PC-3 (cell line): ENCODE measurements at regions not wholly inside any gene's neighbourhood (a gene's known extent, or its start where the extent isn't known, plus 50 kb on each side); places are given as distances from the start of the nearest gene placed in this dataset.

Source experiments
- ATAC-seq: fragments of 200-7000 bp; cut with Tn5 transposase; 2 replicates; pipeline ENCODE4 v1.9.1; 2020; ENCODE audit warnings: mild to moderate bottlenecking, moderate library complexity
- BruUV-seq: library from RNA; stranded (reverse); fragments of 400-500 nt; replicated peaks from 2 replicates; lab custom pipeline; 2021; lab: Mats Ljungman, UMichigan
- CTCF ChIA-PET: fragments of 300-600 bp; sonication (Branson Sonifier 250); formaldehyde crosslinking; loops from one replicate; lab custom pipeline; 2022; ENCODE audit warnings: antibody characterized with exemption; lab: Charles Lee
- POLR2A ChIA-PET: fragments of 300-600 bp; sonication (Branson Sonifier 250); formaldehyde crosslinking; loops from one replicate; lab custom pipeline; 2022; ENCODE audit warnings: antibody characterized with exemption; ENCODE audit not compliant: unreplicated experiment; lab: Charles Lee
- DNase-seq: peaks from one replicate; pipeline ENCODE4 v3.0.0-alpha.2; 2015
- H2AFZ ChIP-seq: fragments of 300-600 bp; sonication (generic); 2 replicates; pipeline ENCODE4 v1.6.0; 2016; ENCODE audit warnings: antibody characterized with exemption, low read length
- H3F3A ChIP-seq: fragments of 300-600 bp; sonication (generic); one replicate; pipeline ENCODE4 v1.6.0; 2017; ENCODE audit warnings: antibody characterized with exemption, low read length, control low read depth, mild to moderate bottlenecking; ENCODE audit not compliant: unreplicated experiment
- H3K27ac ChIP-seq: fragments of 300-600 bp; sonication (generic); 2 replicates; pipeline ENCODE4 v1.5.1; 2016; ENCODE audit warnings: mild to moderate bottlenecking, low read length
- H3K27me3 ChIP-seq: fragments of 300-600 bp; sonication (generic); 2 replicates; pipeline ENCODE4 v1.6.1; 2016; ENCODE audit warnings: low read length, mixed read lengths
- H3K36me3 ChIP-seq: fragments of 300-600 bp; sonication (generic); 2 replicates; pipeline ENCODE4 v1.6.1; 2016; ENCODE audit warnings: low read depth, mixed run types, low read length, mixed read lengths
- H3K4me1 ChIP-seq: fragments of 300-600 bp; sonication (generic); 2 replicates; pipeline ENCODE4 v1.5.1; 2016; ENCODE audit warnings: low read length; ENCODE audit not compliant: insufficient read depth
- H3K4me2 ChIP-seq: fragments of 300-600 bp; sonication (generic); 2 replicates; pipeline ENCODE4 v1.6.0; 2016; ENCODE audit warnings: low read length
- H3K4me3 ChIP-seq: fragments of 300-600 bp; sonication (generic); 2 replicates; pipeline ENCODE4 v1.5.1; 2016; ENCODE audit warnings: mild to moderate bottlenecking, low read length, mixed read lengths
- H3K79me2 ChIP-seq: fragments of 300-600 bp; sonication (generic); 2 replicates; pipeline ENCODE4 v1.6.1; 2017; ENCODE audit warnings: low read length, mixed read lengths
- H3K9ac ChIP-seq: fragments of 300-600 bp; sonication (generic); 2 replicates; pipeline ENCODE4 v1.6.0; 2016; ENCODE audit warnings: mild to moderate bottlenecking, low read length
- H3K9me2 ChIP-seq: fragments of 300-600 bp; sonication (generic); replicated peaks from 2 replicates; pipeline ENCODE4 v1.6.1; 2016; ENCODE audit warnings: mixed run types, low read length, mixed read lengths
- H3K9me3 ChIP-seq: fragments of 300-600 bp; sonication (generic); 2 replicates; pipeline ENCODE4 v1.6.1; 2016; ENCODE audit warnings: low read length, mixed read lengths
- H4K20me1 ChIP-seq: fragments of 300-600 bp; sonication (generic); 2 replicates; pipeline ENCODE4 v1.6.1; 2016; ENCODE audit warnings: low read length, mixed read lengths
- EZH2 ChIP-seq: fragments of 300-600 bp; sonication (generic); IDR thresholded peaks from one replicate; pipeline ENCODE4 v1.6.1; 2017; ENCODE audit warnings: antibody characterized with exemption, mild to moderate bottlenecking, low read length; ENCODE audit not compliant: unreplicated experiment
- EZH2phosphoT487 ChIP-seq: fragments of 300-600 bp; sonication (generic); IDR thresholded peaks from 2 replicates; pipeline ENCODE4 v1.6.1; 2018; ENCODE audit warnings: mild to moderate bottlenecking, antibody characterized with exemption, low read length, borderline replicate concordance
- intact Hi-C: fragments of 100-400 bp; cut with micrococcal nuclease; formaldehyde crosslinking; loops from 2 replicates; pipeline ENCODE4 v1.9.0; 2023
- TF ChIP-seq, protein P1 (sequence below): fragments of 300-600 bp; sonication (generic); conservative IDR thresholded peaks from 2 replicates; pipeline ENCODE4 v1.5.1; 2017; ENCODE audit warnings: antibody characterized with exemption, low read depth, mild to moderate bottlenecking, low read length

DNA sequence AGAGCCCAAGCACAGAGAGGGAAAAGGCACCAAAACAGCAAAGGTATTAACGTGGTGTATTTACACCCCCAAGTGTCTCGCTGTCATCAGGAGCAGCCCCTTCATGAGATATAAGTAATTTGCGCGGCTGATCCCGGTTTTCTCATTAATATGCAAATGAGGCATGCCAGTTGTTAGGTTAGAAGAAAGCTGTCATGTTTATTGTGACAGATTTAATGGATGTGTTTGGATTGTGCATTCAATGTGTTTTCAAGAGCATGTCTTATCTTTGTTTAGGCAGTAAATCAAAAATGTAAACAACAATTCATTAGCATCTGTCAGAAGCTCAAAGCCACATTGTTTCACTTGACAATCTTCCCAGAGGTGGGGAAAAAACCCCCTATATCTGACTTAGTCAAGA lies 56.5 kb upstream of the CTBP2 start:
- no TSS peak for BruUV-seq
- no peak overlapping the region for H3K4me3 ChIP-seq
- no peaks in the 10 kb centered on the region for H4K20me1 ChIP-seq
- H3K36me3 ChIP-seq, result no peaks in the 10 kb centered on the region
- H3K9ac ChIP-seq, result no peak overlapping the region
- H3F3A ChIP-seq, result no peaks in the 10 kb centered on the region
- ChIA-PET CTCF (no interaction called here), POLR2A (no interaction called here)
- no peak for ATAC-seq
- no peak overlapping the region for H2AFZ ChIP-seq
- H3K9me3 ChIP-seq, result no peaks in the 10 kb centered on the region
- H3K4me1 ChIP-seq, result peaks cover 9% of the 10 kb centered on the region
- no peak overlapping the region for H3K27ac ChIP-seq
- TF ChIP-seq, protein P1, sequence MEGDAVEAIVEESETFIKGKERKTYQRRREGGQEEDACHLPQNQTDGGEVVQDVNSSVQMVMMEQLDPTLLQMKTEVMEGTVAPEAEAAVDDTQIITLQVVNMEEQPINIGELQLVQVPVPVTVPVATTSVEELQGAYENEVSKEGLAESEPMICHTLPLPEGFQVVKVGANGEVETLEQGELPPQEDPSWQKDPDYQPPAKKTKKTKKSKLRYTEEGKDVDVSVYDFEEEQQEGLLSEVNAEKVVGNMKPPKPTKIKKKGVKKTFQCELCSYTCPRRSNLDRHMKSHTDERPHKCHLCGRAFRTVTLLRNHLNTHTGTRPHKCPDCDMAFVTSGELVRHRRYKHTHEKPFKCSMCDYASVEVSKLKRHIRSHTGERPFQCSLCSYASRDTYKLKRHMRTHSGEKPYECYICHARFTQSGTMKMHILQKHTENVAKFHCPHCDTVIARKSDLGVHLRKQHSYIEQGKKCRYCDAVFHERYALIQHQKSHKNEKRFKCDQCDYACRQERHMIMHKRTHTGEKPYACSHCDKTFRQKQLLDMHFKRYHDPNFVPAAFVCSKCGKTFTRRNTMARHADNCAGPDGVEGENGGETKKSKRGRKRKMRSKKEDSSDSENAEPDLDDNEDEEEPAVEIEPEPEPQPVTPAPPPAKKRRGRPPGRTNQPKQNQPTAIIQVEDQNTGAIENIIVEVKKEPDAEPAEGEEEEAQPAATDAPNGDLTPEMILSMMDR, result no peak
- TF ChIP-seq EZH2 (no peak), EZH2phosphoT487 (no peak)
- H3K9me2 ChIP-seq, result no peaks in the 10 kb centered on the region
- DNase-seq, result no peak
- intact Hi-C loops, result no loop called here
- no peak overlapping the region for H3K4me2 ChIP-seq
- no peaks in the 10 kb centered on the region for H3K27me3 ChIP-seq
- H3K79me2 ChIP-seq, result no peaks in the 10 kb centered on the region

DNA sequence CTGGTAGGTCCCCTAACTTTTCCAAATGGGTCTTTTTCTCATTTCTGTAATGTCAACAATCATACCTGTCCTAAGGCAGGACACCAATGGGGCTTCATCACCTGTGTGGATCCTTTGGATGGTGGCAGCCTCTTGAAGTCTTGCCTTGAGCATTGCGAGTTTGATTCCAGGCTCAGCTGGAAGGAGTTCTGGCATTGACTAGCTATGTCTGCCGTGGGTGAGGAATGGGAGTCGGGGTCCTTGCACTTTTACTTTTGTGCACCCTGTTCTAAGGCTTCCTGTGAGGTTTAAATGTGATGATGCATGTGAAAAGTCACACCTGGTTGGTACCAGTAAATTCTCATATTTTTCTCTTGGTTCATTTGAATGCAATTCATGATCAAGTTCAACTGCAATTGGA lies 55.9 kb upstream of the CTBP2 start:
- no peak overlapping the region for H3K4me2 ChIP-seq
- TF ChIP-seq EZH2phosphoT487 (no peak), EZH2 (no peak)
- TF ChIP-seq, protein P1, result no peak
- H3K27me3 ChIP-seq, result no peaks in the 10 kb centered on the region
- no peak overlapping the region for H3K27ac ChIP-seq
- H3K4me1 ChIP-seq, result peaks cover 9% of the 10 kb centered on the region
- no peaks in the 10 kb centered on the region for H3K36me3 ChIP-seq
- no peaks in the 10 kb centered on the region for H4K20me1 ChIP-seq
- ATAC-seq, result no peak
- no peak overlapping the region for H2AFZ ChIP-seq
- H3K79me2 ChIP-seq, result no peaks in the 10 kb centered on the region
- CTCF ChIA-PET, result no interaction called here
- BruUV-seq, result no TSS peak
- intact Hi-C loops, result no loop called here
- H3K4me3 ChIP-seq, result no peak overlapping the region
- no peaks in the 10 kb centered on the region for H3K9me2 ChIP-seq
- H3F3A ChIP-seq, result no peaks in the 10 kb centered on the region
- no peak for DNase-seq
- no peaks in the 10 kb centered on the region for H3K9me3 ChIP-seq
- H3K9ac ChIP-seq, result no peak overlapping the region
- POLR2A ChIA-PET, result no interaction called here

DNA sequence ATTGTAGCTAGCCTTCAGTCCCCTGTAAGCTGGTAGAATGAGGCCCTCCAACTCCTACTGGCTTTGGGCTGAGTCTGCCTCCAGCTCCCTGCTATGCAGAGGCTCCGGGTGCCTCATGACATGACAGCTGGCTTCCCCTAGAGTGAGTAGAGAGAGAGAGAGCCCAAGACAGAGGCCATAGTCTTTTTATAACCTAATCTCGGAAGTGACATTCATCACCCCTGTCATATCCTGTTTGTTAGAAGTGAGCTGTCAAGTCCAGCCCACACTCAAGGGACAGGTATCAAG lies 53.9 kb upstream of the CTBP2 start:
- Histone ChIP-seq H3K9ac (no peak overlapping the region), H3K4me3 (no peak overlapping the region), H3K4me1 (peaks cover 9% of the 10 kb centered on the region), H3K79me2 (no peaks in the 10 kb centered on the region), H3K9me3 (no peaks in the 10 kb centered on the region), H3K4me2 (no peak overlapping the region), H3K9me2 (no peaks in the 10 kb centered on the region), H3F3A (no peaks in the 10 kb centered on the region), H2AFZ (no peak overlapping the region), H3K27ac (no peak overlapping the region), H3K36me3 (no peaks in the 10 kb centered on the region), H3K27me3 (no peaks in the 10 kb centered on the region), H4K20me1 (no peaks in the 10 kb centered on the region)
- ChIA-PET CTCF (no interaction called here), POLR2A (no interaction called here)
- no peak for TF ChIP-seq EZH2
- TF ChIP-seq, protein P1, result no peak
- ATAC-seq, result no peak
- no peak for DNase-seq
- intact Hi-C loops, result no loop called here
- no TSS peak for BruUV-seq
